H1 (cell line): ENCODE measurements at regions not wholly inside any gene's neighbourhood (a gene's known extent, or its start where the extent isn't known, plus 50 kb on each side); places are given as distances from the start of the nearest gene placed in this dataset.

Source experiments
- CTCF ChIA-PET: fragments of 300-600 bp; sonication (Branson Sonifier 250); formaldehyde crosslinking; loops from one replicate; lab custom pipeline; 2021; ENCODE audit not compliant: partially characterized antibody; lab: Charles Lee
- POLR2A ChIA-PET: fragments of 300-600 bp; sonication (Branson Sonifier 250); formaldehyde crosslinking; loops from one replicate; lab custom pipeline; 2021; ENCODE audit warnings: inconsistent platforms; ENCODE audit not compliant: partially characterized antibody; lab: Charles Lee
- DNase-seq, 2 experiments: peaks; one replicate each; pipeline versions ENCODE4 v3.0.0 to v3.0.0-alpha.2; 2010 to 2022; ENCODE audit warnings: low spot score in 2 of 2, low read depth in 1 of 2, mixed read lengths in 1 of 2
- FAIRE-seq: peaks from 2 replicates; lab custom pipeline; 2011; peaks lifted over from hg19 to GRCh38; lab: Jason Lieb, UNC
- H2AFZ ChIP-seq: 2 replicates; pipeline ENCODE4 v1.8.1; 2012; ENCODE audit warnings: low read length, inconsistent platforms
- H2AK5ac ChIP-seq: 2 replicates; pipeline ENCODE4 v1.6.1; 2013; ENCODE audit warnings: low read depth, low read length
- H2BK120ac ChIP-seq: replicated peaks from 2 replicates; pipeline ENCODE3; 2013; ENCODE audit warnings: low read depth, low read length, inconsistent platforms
- H2BK12ac ChIP-seq: 2 replicates; pipeline ENCODE4 v1.6.1; 2013; ENCODE audit warnings: low read depth, low read length
- H2BK15ac ChIP-seq: 2 replicates; pipeline ENCODE4 v1.6.1; 2013; ENCODE audit warnings: low read length
- H2BK20ac ChIP-seq: 2 replicates; pipeline ENCODE4 v1.6.1; 2013; ENCODE audit warnings: low read length
- H2BK5ac ChIP-seq: 2 replicates; pipeline ENCODE4 v1.6.1; 2013; ENCODE audit warnings: low read depth, low read length
- H3K14ac ChIP-seq: 2 replicates; pipeline ENCODE4 v1.6.1; 2013; ENCODE audit warnings: inconsistent platforms; ENCODE audit not compliant: insufficient read length
- H3K18ac ChIP-seq: 2 replicates; pipeline ENCODE4 v1.6.1; 2013; ENCODE audit warnings: low read length; ENCODE audit errors: extremely low read depth
- H3K23ac ChIP-seq: 2 replicates; pipeline ENCODE4 v1.6.1; 2013; ENCODE audit warnings: inconsistent platforms; ENCODE audit not compliant: insufficient read length
- H3K23me2 ChIP-seq: 2 replicates; pipeline ENCODE4 v1.6.1; 2013; ENCODE audit warnings: low read depth, low read length
- H3K27ac ChIP-seq: 2 replicates; pipeline ENCODE4 v1.6.1; 2011; ENCODE audit warnings: low read depth, low read length, inconsistent platforms
- H3K27me3 ChIP-seq, 4 experiments: replicated peaks in 1 of 4; 1 replicate in 1 of 4; 2 replicates in 3 of 4; pipeline versions ENCODE4 v1.6.1 to v1.8.1; 2011 to 2013; ENCODE audit warnings: low read length in 3 of 4, mild to moderate bottlenecking in 3 of 4, inconsistent platforms in 2 of 4, mixed read lengths in 2 of 4, moderate library complexity in 1 of 4; ENCODE audit not compliant: control insufficient read depth in 3 of 4, insufficient read depth in 3 of 4; ENCODE audit errors: extremely low read depth in 1 of 4
- H3K36me3 ChIP-seq, 4 experiments: 2 replicates each; pipeline versions ENCODE4 v1.6.1 to v1.8.1; 2011 to 2013; ENCODE audit warnings: mild to moderate bottlenecking in 4 of 4, low read length in 3 of 4, moderate library complexity in 2 of 4, control low read depth in 1 of 4, inconsistent platforms in 1 of 4; ENCODE audit not compliant: insufficient read depth in 4 of 4, control insufficient read depth in 2 of 4
- H3K4ac ChIP-seq: replicated peaks from 2 replicates; pipeline ENCODE3; 2013; ENCODE audit warnings: low read length, low read depth, mixed read lengths, inconsistent platforms; ENCODE audit not compliant: insufficient read length
- H3K4me1 ChIP-seq, 4 experiments: replicated peaks in 1 of 4; 1 replicate in 1 of 4; 2 replicates in 3 of 4; pipeline versions ENCODE4 v1.6.1 to v1.8.1; 2011 to 2013; ENCODE audit warnings: low read length in 3 of 4, inconsistent platforms in 2 of 4, mixed read lengths in 1 of 4; ENCODE audit not compliant: insufficient read depth in 4 of 4, control insufficient read depth in 3 of 4
- H3K4me2 ChIP-seq, 2 experiments: 2 replicates each; pipeline versions ENCODE4 v1.6.1 to v1.8.1; 2011 to 2013; ENCODE audit warnings: low read depth in 2 of 2, low read length in 2 of 2, control low read depth in 1 of 2, inconsistent platforms in 1 of 2, mild to moderate bottlenecking in 1 of 2; ENCODE audit not compliant: insufficient read depth in 1 of 2
- H3K4me3 ChIP-seq, 4 experiments: fragments of 200-600, 300-600 bp in 1 of 4; sonication (generic), shearing (Covaris generic), sonication (Bioruptor Twin) in 1 of 4; 2 replicates each; pipeline versions ENCODE4 v1.5.1 to v1.8.1; 2011 to 2016; ENCODE audit warnings: low read length in 4 of 4, low read depth in 3 of 4, control low read depth in 2 of 4, inconsistent platforms in 2 of 4, mild to moderate bottlenecking in 2 of 4, mixed read lengths in 1 of 4, moderate library complexity in 1 of 4; ENCODE audit not compliant: insufficient read depth in 2 of 4; ENCODE audit errors: extremely low read depth in 1 of 4
- H3K56ac ChIP-seq: replicated peaks from 2 replicates; pipeline ENCODE3; 2013; ENCODE audit warnings: low read depth, mild to moderate bottlenecking, mixed read lengths, low read length, inconsistent platforms; ENCODE audit not compliant: insufficient read length
- H3K79me1 ChIP-seq: 2 replicates; pipeline ENCODE4 v1.6.1; 2013; ENCODE audit warnings: low read depth, low read length, control low read depth
- H3K79me2 ChIP-seq, 2 experiments: 2 replicates each; pipeline versions ENCODE4 v1.6.1 to v1.8.1; 2012 to 2013; ENCODE audit warnings: low read length in 2 of 2, mild to moderate bottlenecking in 2 of 2, inconsistent platforms in 1 of 2; ENCODE audit not compliant: insufficient read depth in 2 of 2, control insufficient read depth in 1 of 2
- H3K9ac ChIP-seq, 4 experiments: replicated peaks in 1 of 4; 1 replicate in 1 of 4; 2 replicates in 3 of 4; pipeline versions ENCODE4 v1.6.1 to v1.8.1; 2011 to 2013; ENCODE audit warnings: low read depth in 3 of 4, low read length in 3 of 4, control low read depth in 2 of 4, mild to moderate bottlenecking in 2 of 4, moderate library complexity in 2 of 4, inconsistent platforms in 1 of 4; ENCODE audit errors: extremely low read depth in 1 of 4
- H3K9me3 ChIP-seq, 2 experiments: 2 replicates each; pipeline versions ENCODE4 v1.6.1 to v1.8.1; 2012 to 2013; ENCODE audit warnings: mild to moderate bottlenecking in 2 of 2, moderate library complexity in 2 of 2, control low read depth in 1 of 2, inconsistent platforms in 1 of 2, low read depth in 1 of 2, low read length in 1 of 2, mixed read lengths in 1 of 2; ENCODE audit not compliant: insufficient read depth in 2 of 2
- H4K20me1 ChIP-seq, 2 experiments: replicated peaks in 1 of 2; 2 replicates each; pipeline versions ENCODE3 to v1.8.1; 2011 to 2013; ENCODE audit warnings: inconsistent platforms in 2 of 2, low read length in 2 of 2, mild to moderate bottlenecking in 1 of 2; ENCODE audit not compliant: insufficient read depth in 2 of 2, control insufficient read depth in 1 of 2
- H4K5ac ChIP-seq: 2 replicates; pipeline ENCODE4 v1.6.1; 2013; ENCODE audit warnings: low read length, low read depth, mixed read lengths, inconsistent platforms; ENCODE audit not compliant: insufficient read length
- H4K8ac ChIP-seq: 2 replicates; pipeline ENCODE4 v1.8.0; 2013; ENCODE audit warnings: mild to moderate bottlenecking, moderate library complexity, low read length, inconsistent platforms; ENCODE audit not compliant: insufficient read depth; ENCODE audit errors: extremely low read depth
- H4K91ac ChIP-seq: replicated peaks from 2 replicates; pipeline ENCODE3; 2013; ENCODE audit warnings: low read length, mixed read lengths, inconsistent platforms; ENCODE audit not compliant: insufficient read length
- CHD1 ChIP-seq: IDR thresholded peaks from 2 replicates; pipeline ENCODE4 v1.6.1; 2012; ENCODE audit warnings: low read depth, low read length, improper control_type of control experiment
- JUN ChIP-seq: IDR thresholded peaks from 2 replicates; pipeline ENCODE4 v1.6.1; 2011; ENCODE audit warnings: low read depth, mild to moderate bottlenecking, improper control_type of control experiment, low read length
- TAF7 ChIP-seq: optimal IDR thresholded peaks from 2 replicates; pipeline ENCODE3; 2011; ENCODE audit warnings: low read depth, mild to moderate bottlenecking, inconsistent platforms, low read length, moderate library complexity, borderline replicate concordance
- WGBS, 2 experiments: shearing (Covaris generic) in 1 of 2; methylation state at CpG; one replicate each; pipeline versions ENCODE4 v1.1.6 to v1.1.7; 2013 to 2015; ENCODE audit warnings: low lambda C conversion rate in 2 of 2, mixed read lengths in 2 of 2, inconsistent platforms in 1 of 2, low coverage in 1 of 2, missing lambda C conversion rate in 1 of 2; ENCODE audit not compliant: insufficient replicate concordance in 2 of 2, insufficient coverage in 1 of 2, insufficient read length in 1 of 2; ENCODE audit errors: extremely low coverage in 1 of 2, missing lambda C conversion rate in 1 of 2; 5-methylcytosine and 5-hydroxymethylcytosine counted together

GRCh38 chr15:61780278-61780980 lies 279.8 kb downstream of the VPS13C start:
- Histone ChIP-seq H4K91ac (no peak overlapping the region), H4K5ac (no peak overlapping the region), H3K79me1 (no peaks in the 10 kb centered on the region), H3K79me2 (no peaks in the 10 kb centered on the region), H3K27me3 (no peaks in the 10 kb centered on the region), H3K23ac (no peak overlapping the region), H2AK5ac (no peak overlapping the region), H3K56ac (no peak overlapping the region), H3K4me3 (no peak overlapping the region), H3K18ac (no peak overlapping the region), H2BK5ac (no peak overlapping the region), H3K27ac (no peak overlapping the region), H3K36me3 (no peaks in the 10 kb centered on the region), H2AFZ (no peak overlapping the region), H2BK12ac (no peak overlapping the region), H3K23me2 (no peaks in the 10 kb centered on the region; the same call in 1 of the 2 replicates), H3K9ac (no peak overlapping the region), H3K14ac (no peak overlapping the region), H2BK20ac (no peak overlapping the region), H4K20me1 (no peaks in the 10 kb centered on the region), H3K9me3 (no peaks in the 10 kb centered on the region), H4K8ac (no peak overlapping the region), H3K4me1 (no peaks in the 10 kb centered on the region), H3K4ac (no peak overlapping the region), H3K4me2 (no peak overlapping the region), H2BK15ac (no peak overlapping the region), H2BK120ac (no peak overlapping the region)
- CTCF ChIA-PET: no interaction called here
- FAIRE-seq (no peak), DNase-seq (no peak)
- no peak for TF ChIP-seq JUN
- TF ChIP-seq TAF7: no peak
- TF ChIP-seq CHD1: no peak
- POLR2A ChIA-PET: no interaction called here
- WGBS, 2 experiments: 92% methylated on average over 8 of the region's 8 CpGs; no CpG with 5 or more reads in 1 of the 2 experiments
